ENCODE measurements at regions not wholly inside any gene's neighbourhood (a gene's known extent, or its start where the extent isn't known, plus 50 kb on each side); places are given as distances from the start of the nearest gene placed in this dataset.
"Not testable (repeated sequence)": the region's sequence is repeated elsewhere in the genome, so short reads cannot be mapped to it uniquely, and the experiment has no call there.

- intact Hi-C loops (cut with micrococcal nuclease; ENCODE audit: unreplicated experiment) = no loop called here
- no peaks in the 10 kb centered on the region for H3K36me3 Mint-ChIP-seq (ENCODE audit: insufficient read depth, unreplicated experiment)
- no peak for DNase-seq
- no peaks in the 10 kb centered on the region; the same call in 1 of the 2 replicates for H3K9me3 ChIP-seq
- no peaks in the 10 kb centered on the region for H3K4me1 ChIP-seq
- no peaks in the 10 kb centered on the region; the same call in 1 of the 2 replicates for H3K27me3 ChIP-seq (replicated peaks; ENCODE audit: control insufficient read depth, insufficient read depth, low read length)
- no peaks in the 10 kb centered on the region for H3K36me3 ChIP-seq (ENCODE audit: control insufficient read depth, insufficient read depth, low read length)
- no peak overlapping the region for H3K4me3 Mint-ChIP-seq (ENCODE audit: unreplicated experiment)
- no TSS peak for BruUV-seq (replicated peaks)
- no peak overlapping the region for H3K27ac Mint-ChIP-seq (ENCODE audit: unreplicated experiment)
- peaks cover 9% of the 10 kb centered on the region for H3K9me3 Mint-ChIP-seq (ENCODE audit: unreplicated experiment)
- TF ChIP-seq CTCF (IDR thresholded peaks at IDR 0.05; ENCODE audit: insufficient read depth in 1 of 2, low read depth in 1 of 2, low read length in 1 of 2, severe bottlenecking in 1 of 2, unreplicated experiment in 1 of 2) = no peak
- POLR2A ChIA-PET = no interaction called here
- H3K4me1 Mint-ChIP-seq (ENCODE audit: low read depth, unreplicated experiment) = no peaks in the 10 kb centered on the region
- CTCF ChIA-PET = no interaction called here
- H3K27me3 Mint-ChIP-seq (ENCODE audit: insufficient read depth, unreplicated experiment) = peaks cover 14% of the 10 kb centered on the region
- no peak overlapping the region for H3K4me3 ChIP-seq (ENCODE audit: low read depth, low read length)
Observed at GRCh38 chr2:175842996-175843395, 159.1 kb downstream of the LNPK start.

GRCh38 chr2:175840765-175841164 lies 161.3 kb downstream of the LNPK start:
- POLR2A ChIA-PET; CTCF ChIA-PET; H3K4me1 Mint-ChIP-seq (ENCODE audit: low read depth, unreplicated experiment); H3K36me3 ChIP-seq (ENCODE audit: control insufficient read depth, insufficient read depth, low read length); DNase-seq; H3K4me1 ChIP-seq; H3K36me3 Mint-ChIP-seq (ENCODE audit: insufficient read depth, unreplicated experiment); H3K9me3 ChIP-seq; H3K4me3 Mint-ChIP-seq (ENCODE audit: unreplicated experiment); intact Hi-C loops (cut with micrococcal nuclease; ENCODE audit: unreplicated experiment); H3K4me3 ChIP-seq (ENCODE audit: low read depth, low read length); H3K27me3 Mint-ChIP-seq (ENCODE audit: insufficient read depth, unreplicated experiment); BruUV-seq (replicated peaks); H3K27ac Mint-ChIP-seq (ENCODE audit: unreplicated experiment); H3K9me3 Mint-ChIP-seq (ENCODE audit: unreplicated experiment); H3K27me3 ChIP-seq (replicated peaks; ENCODE audit: control insufficient read depth, insufficient read depth, low read length): not testable (repeated sequence)

GRCh38 chr2:175840256-175840655 lies 161.8 kb downstream of the LNPK start:
- BruUV-seq (replicated peaks) = no TSS peak

More at GRCh38 chr2:175840256-175840655, 161.8 kb downstream of the LNPK start:
- no peaks in the 10 kb centered on the region for H3K4me1 ChIP-seq
- no peaks in the 10 kb centered on the region; the same call in 1 of the 2 replicates for H3K9me3 ChIP-seq
- Mint-ChIP-seq H3K4me3 (ENCODE audit: unreplicated experiment) (no peak overlapping the region), H3K27ac (ENCODE audit: unreplicated experiment) (no peak overlapping the region), H3K4me1 (ENCODE audit: low read depth, unreplicated experiment) (no peaks in the 10 kb centered on the region), H3K9me3 (ENCODE audit: unreplicated experiment) (peaks cover 9% of the 10 kb centered on the region), H3K27me3 (ENCODE audit: insufficient read depth, unreplicated experiment) (peaks cover 8% of the 10 kb centered on the region), H3K36me3 (ENCODE audit: insufficient read depth, unreplicated experiment) (no peaks in the 10 kb centered on the region)
- ChIA-PET CTCF (no interaction called here), POLR2A (no interaction called here)
- H3K4me3 ChIP-seq (ENCODE audit: low read depth, low read length) = no peak overlapping the region
- intact Hi-C loops (cut with micrococcal nuclease; ENCODE audit: unreplicated experiment) = no loop called here
- DNase-seq = no peak
- TF ChIP-seq CTCF (IDR thresholded peaks at IDR 0.05; ENCODE audit: insufficient read depth in 1 of 2, low read depth in 1 of 2, low read length in 1 of 2, severe bottlenecking in 1 of 2, unreplicated experiment in 1 of 2) = no peak
- H3K36me3 ChIP-seq (ENCODE audit: control insufficient read depth, insufficient read depth, low read length) = no peaks in the 10 kb centered on the region
- no peaks in the 10 kb centered on the region for H3K27me3 ChIP-seq (replicated peaks; ENCODE audit: control insufficient read depth, insufficient read depth, low read length)

Measured in Caco-2 (cell line).